ENCODE measurements at regions not wholly inside any gene's neighbourhood (a gene's known extent, or its start where the extent isn't known, plus 50 kb on each side); places are given as distances from the start of the nearest gene placed in this dataset.
"Not testable (repeated sequence)": the region's sequence is repeated elsewhere in the genome, so short reads cannot be mapped to it uniquely, and the experiment has no call there.

DNA sequence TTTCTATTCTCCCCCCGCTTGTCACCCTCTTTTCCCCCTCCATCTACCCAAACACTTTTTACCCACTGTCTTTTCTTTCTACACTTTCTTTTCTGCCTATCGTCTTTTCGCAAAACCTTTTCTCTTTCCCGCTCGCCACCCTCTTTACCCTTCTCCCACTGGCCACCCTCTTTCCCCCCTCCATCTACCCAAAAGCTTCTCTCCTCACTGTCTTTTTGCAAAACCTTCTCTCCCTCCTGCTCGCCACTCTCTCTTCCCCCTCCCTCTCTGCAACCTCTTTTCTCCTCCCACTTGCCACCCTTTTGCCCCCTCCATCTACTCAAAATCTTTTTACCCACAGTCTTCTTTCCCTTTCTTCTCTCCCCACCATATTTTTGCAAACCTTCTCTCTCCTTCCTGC lies 4462.8 kb upstream of the OR11H1 start:
- Mint-ChIP-seq H3K36me3 (ENCODE audit: low read depth) (peaks cover 16% of the 10 kb centered on the region), H3K9me3 (peaks cover 75% of the 10 kb centered on the region)
- H3K27me3 Mint-ChIP-seq (ENCODE audit: low read depth); H3K4me3 Mint-ChIP-seq; H3K4me1 Mint-ChIP-seq (ENCODE audit: low read depth); H3K27ac Mint-ChIP-seq: not testable (repeated sequence)

DNA sequence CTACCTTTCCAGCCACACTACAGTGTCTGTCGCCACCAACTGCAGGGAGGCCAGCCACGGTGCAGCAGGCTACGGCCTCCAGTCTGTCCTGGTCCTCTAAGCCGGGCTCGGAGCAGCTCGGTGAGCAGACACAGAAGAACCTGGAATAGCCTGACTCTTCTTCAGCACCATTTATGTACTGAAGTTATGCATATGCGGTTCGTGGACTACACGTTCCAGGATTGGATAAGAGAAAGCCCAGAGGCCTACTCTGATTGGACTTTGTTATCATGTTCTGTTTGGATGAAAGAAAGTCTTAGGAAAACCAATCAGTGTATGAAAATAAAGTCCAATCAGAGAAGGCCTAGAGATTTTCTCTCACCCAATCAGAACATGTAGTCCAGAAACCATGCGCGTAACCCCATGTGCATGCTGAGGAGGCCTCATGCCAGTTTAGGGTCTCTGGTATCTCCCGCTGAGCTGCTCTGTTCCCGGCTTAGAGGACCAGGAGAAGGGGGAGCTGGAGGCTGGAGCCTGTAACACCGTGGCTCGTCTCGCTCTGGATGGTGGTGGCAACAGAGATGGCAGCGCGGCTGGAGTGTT lies 4462.0 kb upstream of the OR11H1 start:
- H3K27ac Mint-ChIP-seq; H3K4me1 Mint-ChIP-seq (ENCODE audit: low read depth); H3K4me3 Mint-ChIP-seq; H3K27me3 Mint-ChIP-seq (ENCODE audit: low read depth): not testable (repeated sequence)
- Mint-ChIP-seq H3K9me3 (peaks cover 70% of the 10 kb centered on the region), H3K36me3 (ENCODE audit: low read depth) (peaks cover 16% of the 10 kb centered on the region)

DNA sequence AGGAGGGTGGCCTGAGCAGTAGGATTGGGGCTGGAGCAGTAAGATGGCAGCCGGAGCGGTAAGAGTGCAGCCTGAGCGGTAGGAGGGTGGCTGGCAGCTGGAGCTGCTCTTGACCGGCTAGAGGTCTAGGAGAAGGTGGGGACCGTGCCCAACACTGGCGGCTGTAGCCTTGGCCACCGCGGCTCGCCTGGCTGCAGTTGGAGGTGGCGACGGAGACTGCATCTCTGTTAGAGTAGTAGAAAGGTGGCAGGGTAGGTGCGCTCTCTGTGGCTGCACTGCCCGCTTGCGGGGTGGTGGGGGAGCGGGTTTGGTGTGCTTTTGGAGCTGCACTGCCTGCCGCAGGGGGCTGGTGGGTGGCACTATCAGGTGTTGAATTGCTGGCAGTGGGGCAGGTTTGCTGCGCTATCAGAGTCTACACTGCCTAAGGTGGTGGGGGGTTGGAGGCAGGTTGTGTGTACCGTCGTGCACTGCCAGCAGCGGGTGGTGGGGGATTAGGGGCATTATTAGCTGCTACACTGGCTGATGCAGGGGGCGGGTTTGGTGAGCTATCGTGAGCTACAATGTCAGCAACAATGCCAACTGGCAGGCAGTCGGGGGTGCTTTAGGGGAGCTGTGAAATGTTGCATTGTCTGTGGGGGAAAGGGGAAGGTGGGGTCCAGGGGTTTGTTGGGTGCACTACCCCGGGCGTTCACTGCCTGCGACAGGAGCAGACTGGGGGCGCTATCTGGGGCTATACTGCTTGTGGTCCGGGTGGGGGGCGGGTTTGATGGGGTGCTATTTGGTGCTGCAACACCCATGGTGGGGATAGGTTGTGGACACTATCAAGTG lies 4461.3 kb upstream of the OR11H1 start:
- H3K36me3 Mint-ChIP-seq (ENCODE audit: low read depth): peaks cover 16% of the 10 kb centered on the region
- peaks cover 66% of the 10 kb centered on the region for H3K9me3 Mint-ChIP-seq
- no peak overlapping the region for H3K27ac Mint-ChIP-seq
- no peaks in the 10 kb centered on the region for H3K27me3 Mint-ChIP-seq (ENCODE audit: low read depth)
- H3K4me3 Mint-ChIP-seq: no peak overlapping the region
- H3K4me1 Mint-ChIP-seq (ENCODE audit: low read depth): no peaks in the 10 kb centered on the region

DNA sequence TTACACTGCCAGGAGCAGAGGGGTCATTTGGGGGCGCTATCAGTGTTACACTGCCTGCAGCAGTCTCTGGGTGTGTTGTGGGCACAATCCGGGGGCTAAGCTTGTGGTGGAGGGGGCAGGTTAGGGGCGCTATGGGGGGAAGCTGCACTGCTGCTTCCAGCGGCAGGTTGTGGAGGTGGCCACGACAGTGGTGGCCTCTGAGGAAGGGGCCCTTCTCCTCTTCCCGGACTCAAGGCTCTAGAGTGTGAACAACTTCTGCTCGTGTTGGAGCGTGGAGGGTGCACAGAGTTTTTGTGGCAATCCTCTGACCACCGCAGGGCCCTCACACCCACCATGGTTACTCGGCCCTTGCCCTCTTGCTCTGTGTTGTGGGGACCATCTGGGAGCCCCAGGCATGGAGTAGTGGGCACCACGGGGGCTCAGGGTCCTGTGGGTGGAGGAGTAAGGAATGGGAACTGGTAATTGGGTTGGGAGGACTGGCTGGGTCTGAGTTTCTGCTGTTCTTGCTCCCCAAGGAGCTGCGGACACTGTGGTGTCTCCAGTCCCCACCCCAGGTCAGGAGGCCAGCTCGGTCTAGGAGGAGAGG lies 4460.6 kb upstream of the OR11H1 start:
- H3K27ac Mint-ChIP-seq; H3K4me3 Mint-ChIP-seq; H3K4me1 Mint-ChIP-seq (ENCODE audit: low read depth); H3K27me3 Mint-ChIP-seq (ENCODE audit: low read depth): not testable (repeated sequence)
- Mint-ChIP-seq H3K9me3 (peaks cover 60% of the 10 kb centered on the region), H3K36me3 (ENCODE audit: low read depth) (peaks cover 16% of the 10 kb centered on the region)

DNA sequence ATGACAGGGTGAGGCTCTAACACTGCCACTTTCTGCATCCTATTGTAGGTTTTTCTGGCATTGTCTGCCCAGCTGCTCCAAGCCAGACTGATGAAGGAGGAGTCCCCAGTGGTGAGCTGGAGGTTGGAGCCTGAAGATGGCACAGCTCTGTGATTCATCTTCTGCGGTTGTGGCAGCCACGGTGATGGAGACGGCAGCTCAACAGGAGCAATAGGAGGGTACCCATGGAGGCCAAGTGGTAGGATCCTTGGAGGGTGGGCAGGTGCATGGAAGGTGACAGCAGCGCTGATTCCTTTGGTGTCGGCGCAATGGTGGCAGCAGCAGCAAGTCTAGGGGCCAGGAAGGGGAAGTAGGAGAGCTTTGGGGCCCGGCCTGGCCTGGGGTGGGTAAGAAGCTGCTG lies 4460.1 kb upstream of the OR11H1 start:
- peaks cover 16% of the 10 kb centered on the region for H3K36me3 Mint-ChIP-seq (ENCODE audit: low read depth)
- H3K4me1 Mint-ChIP-seq (ENCODE audit: low read depth); H3K27me3 Mint-ChIP-seq (ENCODE audit: low read depth); H3K4me3 Mint-ChIP-seq; H3K27ac Mint-ChIP-seq: not testable (repeated sequence)
- H3K9me3 Mint-ChIP-seq: peaks cover 55% of the 10 kb centered on the region

DNA sequence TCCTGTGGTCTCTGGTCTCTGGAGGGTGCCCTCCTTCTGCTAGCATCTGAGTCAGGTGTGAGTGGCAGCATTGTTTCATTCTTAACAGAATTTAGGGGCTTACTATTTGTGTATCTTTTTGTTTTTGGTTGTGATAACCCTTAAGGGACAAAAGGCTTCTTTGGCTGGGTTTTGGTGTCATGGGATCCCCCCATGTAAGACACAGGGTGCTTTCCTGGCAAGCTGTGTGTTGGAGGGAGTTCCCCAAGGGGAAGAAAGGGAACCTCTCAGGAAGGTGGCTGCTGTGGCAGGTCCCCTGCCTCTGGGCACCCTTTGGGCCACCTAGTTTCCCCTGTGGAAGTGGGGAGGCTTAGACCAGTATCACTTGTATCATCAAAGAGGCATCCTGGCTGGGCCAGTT lies 4459.6 kb upstream of the OR11H1 start:
- H3K4me3 Mint-ChIP-seq; H3K4me1 Mint-ChIP-seq (ENCODE audit: low read depth); H3K27ac Mint-ChIP-seq; H3K27me3 Mint-ChIP-seq (ENCODE audit: low read depth): not testable (repeated sequence)
- Mint-ChIP-seq H3K36me3 (ENCODE audit: low read depth) (peaks cover 16% of the 10 kb centered on the region), H3K9me3 (peaks cover 51% of the 10 kb centered on the region)
